NCI-H2081 (cell line): ENCODE measurements at regions not wholly inside any gene's neighbourhood (a gene's known extent, or its start where the extent isn't known, plus 50 kb on each side); places are given as distances from the start of the nearest gene placed in this dataset.

Source experiments
- DNase-seq, 2 experiments: peaks; one replicate each; lab custom pipeline; 2025; lab: John Stamatoyannopoulos, UW

GRCh38 chr10:129285459-129285858, 181.6 kb upstream of the MGMT start:
- DNase-seq = no peak

- DNase-seq = no peak
Observed at GRCh38 chr10:129288999-129289584, 177.9 kb upstream of the MGMT start.

- no peak for DNase-seq
Observed at GRCh38 chr10:129293991-129294700, 172.9 kb upstream of the MGMT start.

GRCh38 chr10:129294944-129295343, 172.1 kb upstream of the MGMT start:
- no peak for DNase-seq

- no peak for DNase-seq
Observed at GRCh38 chr10:129305046-129305445, 162.0 kb upstream of the MGMT start.

GRCh38 chr10:129307141-129307540, 159.9 kb upstream of the MGMT start:
- no peak for DNase-seq

GRCh38 chr10:129308953-129309564, 158.0 kb upstream of the MGMT start:
- DNase-seq = no peak

GRCh38 chr10:129309565-129309964, 157.5 kb upstream of the MGMT start:
- no peak for DNase-seq

- DNase-seq = no peak
Observed at GRCh38 chr10:129310881-129311280, 156.2 kb upstream of the MGMT start.

- no peak for DNase-seq
Observed at GRCh38 chr10:129319934-129320333, 147.1 kb upstream of the MGMT start.

- no peak for DNase-seq
Observed at GRCh38 chr10:129320340-129320739, 146.7 kb upstream of the MGMT start.

- DNase-seq = no peak
Observed at GRCh38 chr10:129321727-129322126, 145.3 kb upstream of the MGMT start.

GRCh38 chr10:129322933-129323820, 143.9 kb upstream of the MGMT start:
- DNase-seq = no peak

GRCh38 chr10:129323879-129324278, 143.2 kb upstream of the MGMT start:
- no peak for DNase-seq

GRCh38 chr10:129325893-129326292, 141.1 kb upstream of the MGMT start:
- DNase-seq = no peak

- DNase-seq = no peak
Observed at GRCh38 chr10:129328546-129328945, 138.5 kb upstream of the MGMT start.

- no peak for DNase-seq
Observed at GRCh38 chr10:129329385-129330055, 137.5 kb upstream of the MGMT start.

- no peak for DNase-seq
Observed at GRCh38 chr10:129330211-129330610, 136.8 kb upstream of the MGMT start.

GRCh38 chr10:129331207-129331838, 135.7 kb upstream of the MGMT start:
- DNase-seq = no peak

GRCh38 chr10:129331839-129332220, 135.2 kb upstream of the MGMT start:
- no peak for DNase-seq

GRCh38 chr10:129332476-129332875, 134.6 kb upstream of the MGMT start:
- no peak for DNase-seq
